Left lung (tissue), 4 donors: ENCODE measurements at regions not wholly inside any gene's neighbourhood (a gene's known extent, or its start where the extent isn't known, plus 50 kb on each side); places are given as distances from the start of the nearest gene placed in this dataset.

Source experiments
- ATAC-seq: fragments of 200-7000 bp; cut with Tn5 transposase; one replicate; pipeline ENCODE4 v1.9.1; 2020; ENCODE audit warnings: moderate library complexity
- DNase-seq, 4 donors: peaks; one replicate each; pipeline ENCODE4 v3.0.0-alpha.2; 2013 to 2020
- H3K27ac ChIP-seq, 2 donors: fragments of 200-600 bp; sonication (generic) in 1 of 2; one replicate each; pipeline versions ENCODE4 v1.5.0 to v1.8.0; 2020 to 2021
- H3K27me3 ChIP-seq, 2 donors: fragments of 200-600 bp; sonication (generic) in 1 of 2; one replicate each; pipeline versions ENCODE4 v1.5.0 to v1.8.0; 2020 to 2021
- H3K36me3 ChIP-seq, 2 donors: fragments of 200-600 bp; sonication (generic) in 1 of 2; one replicate each; pipeline versions ENCODE4 v1.5.0 to v1.8.0; 2020 to 2021
- H3K4me1 ChIP-seq, 2 donors: fragments of 200-600 bp; one replicate each; pipeline ENCODE4 v1.8.0; 2021
- H3K4me3 ChIP-seq, 2 donors: fragments of 200-600 bp; sonication (generic) in 1 of 2; one replicate each; pipeline versions ENCODE4 v1.5.0 to v1.8.0; 2020 to 2021; ENCODE audit warnings: mild to moderate bottlenecking in 1 of 2
- H3K9me3 ChIP-seq, 2 donors: fragments of 200-600 bp; sonication (generic) in 1 of 2; one replicate each; pipeline versions ENCODE4 v1.5.0 to v1.8.0; 2020 to 2021
- CTCF ChIP-seq, 2 donors: fragments of 200-600 bp; sonication (generic) in 1 of 2; IDR thresholded peaks; one replicate each; pipeline versions ENCODE4 v1.5.0 to v1.8.0; 2021; ENCODE audit warnings: antibody characterized with exemption in 2 of 2
- intact Hi-C, 2 donors: fragments of 100-400 bp; cut with DNase I; formaldehyde crosslinking; loops; one replicate each; pipeline versions ENCODE4 v1.11.2 to v1.14.2; 2022
- donor health status: DM: no; HTN: yes; CAD: no.
- donor health status: DM: no; HTN: no; CAD: no.

- intact Hi-C loops: no loop called here
- no peak for DNase-seq
- no peak for ATAC-seq
- Histone ChIP-seq H3K27me3 (no peaks in the 10 kb centered on the region), H3K9me3 (peaks cover 0 to 49% of the 10 kb centered on the region in 2 donors), H3K4me3 (no peak overlapping the region), H3K36me3 (no peaks in the 10 kb centered on the region), H3K27ac (no peak overlapping the region), H3K4me1 (no peaks in the 10 kb centered on the region)
- no peak for TF ChIP-seq CTCF (IDR thresholded peaks at IDR 0.05)
Measured at GRCh38 chr5:2556375-2556966, 195.0 kb downstream of the IRX2 start.

DNA sequence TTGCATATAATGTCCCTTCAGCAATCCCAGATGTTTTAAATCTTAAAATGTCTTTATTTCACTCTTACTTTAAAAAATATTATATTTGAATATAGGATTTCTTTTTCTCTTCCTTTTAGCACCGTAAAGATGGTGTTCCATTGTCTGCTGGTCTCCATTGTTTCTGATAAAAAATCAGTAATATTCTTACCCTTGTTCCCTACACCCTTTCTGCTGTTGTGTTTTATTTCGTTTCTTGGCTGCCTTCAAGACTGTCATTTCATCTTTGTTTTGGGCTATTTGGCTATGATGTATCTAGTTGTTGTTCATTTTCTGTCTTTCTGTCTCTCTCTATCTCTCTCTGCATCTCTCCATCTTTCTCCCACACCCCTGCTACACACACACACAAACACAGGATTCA is 197.9 kb downstream of the IRX2 start:
- DNase-seq (no peak), ATAC-seq (no peak)
- Histone ChIP-seq H3K4me3 (no peak overlapping the region), H3K27me3 (no peaks in the 10 kb centered on the region), H3K27ac (no peak overlapping the region), H3K36me3 (no peaks in the 10 kb centered on the region), H3K4me1 (no peaks in the 10 kb centered on the region), H3K9me3 (peaks cover 0 to 43% of the 10 kb centered on the region in 2 donors)
- TF ChIP-seq CTCF (IDR thresholded peaks at IDR 0.05): no peak
- intact Hi-C loops: no loop called here

DNA sequence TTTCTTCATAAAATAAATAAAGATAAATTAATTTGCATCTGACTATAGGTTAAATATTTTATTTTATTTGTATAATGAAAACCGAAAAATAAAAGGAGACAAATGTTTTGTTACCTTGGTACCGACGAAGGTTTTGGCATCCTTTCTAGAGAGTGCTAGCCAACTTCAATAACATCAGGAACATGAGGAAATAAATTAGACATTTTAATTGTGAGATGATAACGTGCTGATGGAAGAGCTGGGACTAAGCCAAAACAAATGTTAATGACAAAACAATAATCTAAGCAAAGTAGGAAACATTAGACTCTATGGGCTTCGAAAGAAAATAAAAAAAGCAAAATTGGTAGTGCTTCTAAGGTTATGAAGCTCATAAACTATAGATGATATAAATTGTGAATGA is 201.0 kb downstream of the IRX2 start:
- intact Hi-C loops: no loop called here
- Histone ChIP-seq H3K9me3 (peaks cover 0 to 36% of the 10 kb centered on the region in 2 donors), H3K4me1 (no peaks in the 10 kb centered on the region), H3K27ac (no peak overlapping the region), H3K36me3 (no peaks in the 10 kb centered on the region), H3K27me3 (no peaks in the 10 kb centered on the region), H3K4me3 (no peak overlapping the region)
- no peak for TF ChIP-seq CTCF (IDR thresholded peaks at IDR 0.05)
- peak in 2 of 4 donors; percentile 6 to 9 for DNase-seq
- no peak for ATAC-seq

- no peak for ATAC-seq
- H3K36me3 ChIP-seq: no peaks in the 10 kb centered on the region
- peaks cover 0 to 34% of the 10 kb centered on the region in 2 donors for H3K9me3 ChIP-seq
- DNase-seq: no peak
- H3K27ac ChIP-seq: no peak overlapping the region
- no peaks in the 10 kb centered on the region for H3K4me1 ChIP-seq
- H3K27me3 ChIP-seq: no peaks in the 10 kb centered on the region
- no peak overlapping the region for H3K4me3 ChIP-seq
- no peak for TF ChIP-seq CTCF (IDR thresholded peaks at IDR 0.05)
- intact Hi-C loops: no loop called here
Measured at GRCh38 chr5:2549900-2550299, 201.6 kb downstream of the IRX2 start.

GRCh38 chr5:2549354-2549753 is 202.1 kb downstream of the IRX2 start:
- TF ChIP-seq CTCF (IDR thresholded peaks at IDR 0.05): no peak
- Histone ChIP-seq H3K27me3 (no peaks in the 10 kb centered on the region), H3K4me1 (no peaks in the 10 kb centered on the region), H3K4me3 (no peak overlapping the region), H3K27ac (no peak overlapping the region), H3K36me3 (no peaks in the 10 kb centered on the region), H3K9me3 (peaks cover 0 to 29% of the 10 kb centered on the region in 2 donors)
- DNase-seq (no peak), ATAC-seq (no peak)
- intact Hi-C loops: no loop called here
